Activated T-helper 17 cell treated with anti-CD3 and anti-CD28 coated beads, Interleukin-2, amount 50 U/mL, for 72 hours (primary cell): ENCODE measurements at regions not wholly inside any gene's neighbourhood (a gene's known extent, or its start where the extent isn't known, plus 50 kb on each side); places are given as distances from the start of the nearest gene placed in this dataset.
"Not testable (repeated sequence)": the region's sequence is repeated elsewhere in the genome, so short reads cannot be mapped to it uniquely, and the experiment has no call there.

Experiments
- ATAC-seq: fragments of 150-1000 bp; cut with Tn5 transposase; replicated peaks from 2 replicates; pipeline ENCODE4 v1.10.0; 2021; ENCODE audit warnings: mild to moderate bottlenecking, moderate library complexity
- H3K27ac Mint-ChIP-seq: one replicate; pipeline ENCODE4 v1.8.0; 2022; ENCODE audit warnings: mixed read lengths
- H3K27me3 Mint-ChIP-seq: one replicate; pipeline ENCODE4 v1.8.0; 2022; ENCODE audit warnings: mixed read lengths
- H3K36me3 Mint-ChIP-seq: one replicate; pipeline ENCODE4 v1.8.0; 2022; ENCODE audit warnings: low read depth, mild to moderate bottlenecking, mixed read lengths
- H3K4me1 Mint-ChIP-seq: one replicate; pipeline ENCODE4 v1.8.0; 2022; ENCODE audit warnings: mixed read lengths
- H3K4me3 Mint-ChIP-seq: one replicate; pipeline ENCODE4 v1.8.0; 2022; ENCODE audit warnings: mild to moderate bottlenecking, mixed read lengths
- H3K9me3 Mint-ChIP-seq: one replicate; pipeline ENCODE4 v1.8.0; 2022; ENCODE audit warnings: mixed read lengths

DNA sequence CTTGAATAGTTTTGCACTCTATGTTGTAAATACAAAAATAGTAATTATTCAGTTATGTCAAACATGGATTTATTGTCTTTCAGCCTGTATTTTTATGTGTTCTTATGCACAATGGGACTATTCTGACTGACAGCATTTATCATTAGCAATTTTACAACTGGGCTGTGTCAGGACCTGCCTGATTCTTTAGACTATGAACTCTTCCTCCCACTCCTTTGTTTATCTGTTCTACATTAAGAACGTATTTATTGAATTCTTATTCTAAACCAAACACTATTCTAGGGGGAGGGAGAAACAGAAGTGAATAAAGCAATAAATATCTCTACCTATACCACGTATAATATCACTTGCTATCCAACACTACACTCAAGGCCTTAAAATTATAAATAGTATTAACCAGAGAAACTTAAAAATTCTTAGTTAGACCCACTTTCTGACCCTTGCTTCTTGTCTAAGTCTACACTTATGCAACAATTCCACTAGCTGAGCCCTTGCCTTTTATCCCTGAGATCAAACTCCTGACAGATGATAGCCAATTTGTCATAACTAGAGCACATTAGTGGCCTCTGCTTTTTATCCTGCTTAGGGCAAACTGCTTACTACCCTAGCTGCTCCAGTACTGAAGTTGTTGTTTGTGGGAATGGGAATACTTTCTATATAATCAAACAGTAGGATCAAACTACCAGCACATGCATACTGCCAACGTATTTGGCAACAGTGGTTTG lies 494.3 kb downstream of the BRINP3 start:
- Mint-ChIP-seq H3K27me3 (no peaks in the 10 kb centered on the region), H3K4me1 (no peaks in the 10 kb centered on the region), H3K4me3 (no peak overlapping the region), H3K27ac (no peak overlapping the region), H3K36me3 (no peaks in the 10 kb centered on the region), H3K9me3 (peaks cover 19% of the 10 kb centered on the region)
- ATAC-seq, result no peak

GRCh38 chr1:189986516-189986915 lies 491.1 kb downstream of the BRINP3 start:
- Mint-ChIP-seq H3K36me3 (no peaks in the 10 kb centered on the region), H3K27me3 (no peaks in the 10 kb centered on the region), H3K4me1 (no peaks in the 10 kb centered on the region), H3K9me3 (peaks cover 24% of the 10 kb centered on the region), H3K27ac (no peak overlapping the region), H3K4me3 (no peak overlapping the region)
- ATAC-seq, result no peak

DNA sequence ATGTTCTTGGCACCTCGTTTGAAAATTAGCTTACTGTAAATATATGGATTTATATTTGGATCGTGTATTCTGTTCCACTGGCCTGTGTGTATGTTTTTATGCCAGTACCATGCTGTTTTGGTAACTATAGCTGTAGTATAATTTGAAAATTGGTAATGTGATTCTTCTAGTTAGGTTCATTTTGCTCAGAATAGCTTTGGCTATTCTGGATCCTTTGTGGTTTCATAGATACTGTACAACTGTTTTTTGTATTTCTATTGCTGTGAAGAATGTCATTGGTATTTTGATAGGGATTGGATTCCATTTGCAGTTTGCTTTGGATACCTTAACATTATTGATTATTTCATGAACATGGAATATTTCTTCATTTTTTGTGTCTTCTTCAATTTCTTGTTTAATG lies 490.2 kb downstream of the BRINP3 start:
- Mint-ChIP-seq H3K4me3 (no peak overlapping the region), H3K9me3 (peaks cover 31% of the 10 kb centered on the region), H3K36me3 (no peaks in the 10 kb centered on the region), H3K27ac (no peak overlapping the region), H3K4me1 (no peaks in the 10 kb centered on the region), H3K27me3 (no peaks in the 10 kb centered on the region)
- no peak for ATAC-seq

- no peaks in the 10 kb centered on the region for H3K36me3 Mint-ChIP-seq
- H3K4me3 Mint-ChIP-seq, result no peak overlapping the region
- H3K27ac Mint-ChIP-seq, result no peak overlapping the region
- no peaks in the 10 kb centered on the region for H3K27me3 Mint-ChIP-seq
- peaks cover 34% of the 10 kb centered on the region for H3K9me3 Mint-ChIP-seq
- H3K4me1 Mint-ChIP-seq, result no peaks in the 10 kb centered on the region
- ATAC-seq, result no peak
Measured at GRCh38 chr1:189992856-189993255, 484.8 kb downstream of the BRINP3 start.

DNA sequence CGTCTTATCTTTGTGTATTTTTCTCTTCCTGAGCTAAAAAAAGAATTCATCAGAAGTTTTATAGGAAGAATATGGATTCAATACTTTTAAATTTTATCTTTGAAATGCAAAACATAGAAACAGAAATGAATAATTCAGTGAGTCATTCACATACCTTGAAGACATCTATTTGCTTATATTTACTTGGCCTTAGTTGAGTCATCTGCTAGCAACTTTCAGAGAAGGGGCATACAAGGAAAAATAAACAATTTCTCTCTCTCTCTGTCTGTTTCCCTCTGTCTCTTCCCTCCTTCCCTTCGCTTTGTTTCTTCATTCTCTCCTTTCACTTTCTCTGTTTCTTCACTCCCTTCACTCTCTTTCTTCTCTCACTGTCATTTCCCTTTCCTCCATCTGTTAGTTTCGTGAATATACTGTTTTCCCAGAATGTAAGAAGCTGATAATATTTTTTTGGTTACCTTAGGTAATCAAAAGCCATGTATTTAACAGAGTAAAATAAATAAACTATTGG lies 477.2 kb downstream of the BRINP3 start:
- no peaks in the 10 kb centered on the region for H3K4me1 Mint-ChIP-seq
- H3K9me3 Mint-ChIP-seq, result peaks cover 11% of the 10 kb centered on the region
- no peak for ATAC-seq
- H3K27me3 Mint-ChIP-seq, result no peaks in the 10 kb centered on the region
- H3K4me3 Mint-ChIP-seq, result no peak overlapping the region
- no peaks in the 10 kb centered on the region for H3K36me3 Mint-ChIP-seq
- no peak overlapping the region for H3K27ac Mint-ChIP-seq

GRCh38 chr1:190001187-190001586 lies 476.5 kb downstream of the BRINP3 start:
- no peaks in the 10 kb centered on the region for H3K4me1 Mint-ChIP-seq
- H3K36me3 Mint-ChIP-seq, result no peaks in the 10 kb centered on the region
- no peak for ATAC-seq
- no peak overlapping the region for H3K4me3 Mint-ChIP-seq
- H3K9me3 Mint-ChIP-seq, result peaks cover 16% of the 10 kb centered on the region
- H3K27ac Mint-ChIP-seq, result no peak overlapping the region
- no peaks in the 10 kb centered on the region for H3K27me3 Mint-ChIP-seq

- Mint-ChIP-seq H3K27ac (no peak overlapping the region), H3K36me3 (no peaks in the 10 kb centered on the region), H3K27me3 (no peaks in the 10 kb centered on the region), H3K4me1 (no peaks in the 10 kb centered on the region), H3K9me3 (peaks cover 23% of the 10 kb centered on the region), H3K4me3 (no peak overlapping the region)
- no peak for ATAC-seq
Measured at GRCh38 chr1:190003376-190003775, 474.3 kb downstream of the BRINP3 start.

DNA sequence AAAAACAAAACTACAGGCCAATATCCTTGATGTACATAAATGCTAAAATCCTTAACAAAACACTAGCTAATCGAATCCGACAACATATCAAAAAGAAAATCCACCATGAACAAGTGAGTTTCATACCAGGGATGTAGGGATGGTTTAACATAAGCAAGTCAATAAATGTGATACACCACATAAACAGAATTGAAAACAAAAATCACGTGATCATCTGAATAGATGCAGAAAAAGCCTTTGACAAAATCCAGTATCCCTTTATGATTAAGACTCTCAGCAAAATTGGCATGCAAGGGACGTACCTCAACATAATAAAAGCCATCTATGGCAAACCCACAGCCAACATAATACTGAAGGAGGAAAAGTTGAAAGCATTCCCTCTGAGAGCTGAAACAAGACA lies 466.1 kb downstream of the BRINP3 start:
- Mint-ChIP-seq H3K36me3 (no peaks in the 10 kb centered on the region), H3K4me1 (no peaks in the 10 kb centered on the region), H3K27me3 (no peaks in the 10 kb centered on the region), H3K27ac (no peak overlapping the region), H3K4me3 (no peak overlapping the region), H3K9me3 (peaks cover 37% of the 10 kb centered on the region)
- ATAC-seq, result no peak

- not testable (repeated sequence) for H3K4me3 Mint-ChIP-seq, H3K36me3 Mint-ChIP-seq, H3K27me3 Mint-ChIP-seq, H3K4me1 Mint-ChIP-seq, ATAC-seq, H3K27ac Mint-ChIP-seq
- H3K9me3 Mint-ChIP-seq, result peaks cover 14% of the 10 kb centered on the region
Measured at GRCh38 chr1:190019151-190019550, 458.5 kb downstream of the BRINP3 start.

- H3K9me3 Mint-ChIP-seq, result peaks cover 17% of the 10 kb centered on the region
- no peak for ATAC-seq
- no peaks in the 10 kb centered on the region for H3K4me1 Mint-ChIP-seq
Measured at GRCh38 chr1:190019717-190020116, 457.9 kb downstream of the BRINP3 start.

GRCh38 chr1:190022709-190023108 lies 455.0 kb downstream of the BRINP3 start:
- peaks cover 12% of the 10 kb centered on the region for H3K9me3 Mint-ChIP-seq
- no peaks in the 10 kb centered on the region for H3K4me1 Mint-ChIP-seq
- no peaks in the 10 kb centered on the region for H3K27me3 Mint-ChIP-seq

More at GRCh38 chr1:190019717-190020116, 457.9 kb downstream of the BRINP3 start:
- H3K4me3 Mint-ChIP-seq, result no peak overlapping the region
- H3K36me3 Mint-ChIP-seq, result no peaks in the 10 kb centered on the region
- H3K27me3 Mint-ChIP-seq, result no peaks in the 10 kb centered on the region
- no peak overlapping the region for H3K27ac Mint-ChIP-seq

GRCh38 chr1:190029441-190029840 lies 448.2 kb downstream of the BRINP3 start:
- ATAC-seq, result no peak
- H3K4me1 Mint-ChIP-seq, result no peaks in the 10 kb centered on the region
- H3K27me3 Mint-ChIP-seq, result no peaks in the 10 kb centered on the region
- H3K9me3 Mint-ChIP-seq, result peaks cover 9% of the 10 kb centered on the region
- no peak overlapping the region for H3K4me3 Mint-ChIP-seq
- H3K36me3 Mint-ChIP-seq, result no peaks in the 10 kb centered on the region
- H3K27ac Mint-ChIP-seq, result no peak overlapping the region

More at GRCh38 chr1:190022709-190023108, 455.0 kb downstream of the BRINP3 start:
- H3K27ac Mint-ChIP-seq, result no peak overlapping the region
- no peaks in the 10 kb centered on the region for H3K36me3 Mint-ChIP-seq
- ATAC-seq, result no peak
- no peak overlapping the region for H3K4me3 Mint-ChIP-seq

GRCh38 chr1:190043655-190044054 lies 434.0 kb downstream of the BRINP3 start:
- Mint-ChIP-seq H3K9me3 (peaks cover 15% of the 10 kb centered on the region), H3K36me3 (no peaks in the 10 kb centered on the region), H3K27ac (no peak overlapping the region), H3K4me1 (no peaks in the 10 kb centered on the region), H3K27me3 (no peaks in the 10 kb centered on the region), H3K4me3 (no peak overlapping the region)
- no peak for ATAC-seq

GRCh38 chr1:190046231-190046630 lies 431.4 kb downstream of the BRINP3 start:
- Mint-ChIP-seq H3K4me1 (no peaks in the 10 kb centered on the region), H3K27ac (no peak overlapping the region), H3K36me3 (no peaks in the 10 kb centered on the region), H3K9me3 (peaks cover 15% of the 10 kb centered on the region), H3K27me3 (no peaks in the 10 kb centered on the region), H3K4me3 (no peak overlapping the region)
- no peak for ATAC-seq
